Cardiac muscle cell (in vitro differentiated cells and primary cell): ENCODE measurements at regions not wholly inside any gene's neighbourhood (a gene's known extent, or its start where the extent isn't known, plus 50 kb on each side); places are given as distances from the start of the nearest gene placed in this dataset.

Source experiments
- DNase-seq, 2 donors: peaks; one replicate each; pipeline versions ENCODE4 v3.0.0 to v3.0.0-alpha.2; 2010 to 2017; ENCODE audit warnings: low read depth in 1 of 2, low spot score in 1 of 2
- H3K27ac ChIP-seq: fragments of 200-600 bp; sonication (generic); 2 replicates; pipeline ENCODE4 v1.5.1; 2016
- H3K27me3 ChIP-seq: fragments of 200-600 bp; sonication (generic); 2 replicates; pipeline ENCODE4 v1.6.0; 2016; ENCODE audit warnings: control low read depth
- H3K36me3 ChIP-seq: fragments of 200-600 bp; sonication (generic); 2 replicates; pipeline ENCODE4 v1.5.1; 2016; ENCODE audit warnings: control low read depth
- H3K4me1 ChIP-seq: fragments of 200-600 bp; sonication (generic); 2 replicates; pipeline ENCODE4 v1.8.1; 2017; ENCODE audit warnings: low read depth, mild to moderate bottlenecking, mixed run types
- H3K4me3 ChIP-seq: fragments of 200-600 bp; sonication (generic); 2 replicates; pipeline ENCODE4 v1.5.1; 2016; ENCODE audit warnings: mild to moderate bottlenecking
- H3K9me3 ChIP-seq: fragments of 200-600 bp; sonication (generic); 2 replicates; pipeline ENCODE4 v1.5.1; 2017; ENCODE audit warnings: low read depth, mild to moderate bottlenecking, control low read depth
- TF ChIP-seq, protein P1 (sequence below): IDR thresholded peaks from 2 replicates; pipeline ENCODE4 v1.5.1; 2012; ENCODE audit warnings: low read depth, mild to moderate bottlenecking, low read length

DNA sequence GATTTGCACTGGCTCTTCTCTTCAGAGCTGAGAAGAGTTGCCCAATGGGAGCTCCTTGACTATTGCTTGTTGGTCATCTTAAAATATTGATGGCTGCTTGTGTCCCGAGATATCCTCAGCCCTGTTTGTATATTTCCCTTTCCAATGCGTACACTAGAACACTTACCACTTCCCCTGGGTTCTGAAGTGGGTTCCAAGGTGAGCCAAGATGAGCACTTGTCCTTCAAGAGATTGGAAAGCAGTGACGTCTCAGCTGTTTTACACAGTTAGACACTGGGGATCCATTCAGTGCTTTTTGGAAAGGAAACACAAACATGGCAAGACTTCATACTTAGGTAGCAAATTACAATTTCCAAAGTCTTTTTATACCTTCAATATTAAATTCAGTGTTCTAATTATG is 716.4 kb upstream of the CITED2 start:
- H3K9me3 ChIP-seq: no peaks in the 10 kb centered on the region
- H3K36me3 ChIP-seq: no peaks in the 10 kb centered on the region
- DNase-seq: no peak
- no peaks in the 10 kb centered on the region for H3K4me1 ChIP-seq
- H3K27ac ChIP-seq: no peak overlapping the region
- TF ChIP-seq, protein P1, sequence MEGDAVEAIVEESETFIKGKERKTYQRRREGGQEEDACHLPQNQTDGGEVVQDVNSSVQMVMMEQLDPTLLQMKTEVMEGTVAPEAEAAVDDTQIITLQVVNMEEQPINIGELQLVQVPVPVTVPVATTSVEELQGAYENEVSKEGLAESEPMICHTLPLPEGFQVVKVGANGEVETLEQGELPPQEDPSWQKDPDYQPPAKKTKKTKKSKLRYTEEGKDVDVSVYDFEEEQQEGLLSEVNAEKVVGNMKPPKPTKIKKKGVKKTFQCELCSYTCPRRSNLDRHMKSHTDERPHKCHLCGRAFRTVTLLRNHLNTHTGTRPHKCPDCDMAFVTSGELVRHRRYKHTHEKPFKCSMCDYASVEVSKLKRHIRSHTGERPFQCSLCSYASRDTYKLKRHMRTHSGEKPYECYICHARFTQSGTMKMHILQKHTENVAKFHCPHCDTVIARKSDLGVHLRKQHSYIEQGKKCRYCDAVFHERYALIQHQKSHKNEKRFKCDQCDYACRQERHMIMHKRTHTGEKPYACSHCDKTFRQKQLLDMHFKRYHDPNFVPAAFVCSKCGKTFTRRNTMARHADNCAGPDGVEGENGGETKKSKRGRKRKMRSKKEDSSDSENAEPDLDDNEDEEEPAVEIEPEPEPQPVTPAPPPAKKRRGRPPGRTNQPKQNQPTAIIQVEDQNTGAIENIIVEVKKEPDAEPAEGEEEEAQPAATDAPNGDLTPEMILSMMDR: no peak
- H3K4me3 ChIP-seq: no peak overlapping the region
- H3K27me3 ChIP-seq: no peaks in the 10 kb centered on the region

- H3K9me3 ChIP-seq: no peaks in the 10 kb centered on the region
- no peaks in the 10 kb centered on the region for H3K36me3 ChIP-seq
- H3K4me3 ChIP-seq: no peak overlapping the region
- no peaks in the 10 kb centered on the region for H3K27me3 ChIP-seq
- peaks cover 8% of the 10 kb centered on the region for H3K4me1 ChIP-seq
- TF ChIP-seq, protein P1: no peak
- H3K27ac ChIP-seq: no peak overlapping the region
- no peak for DNase-seq
Observed at GRCh38 chr6:140083375-140083774, 708.9 kb upstream of the CITED2 start.

GRCh38 chr6:140082867-140083297 is 708.4 kb upstream of the CITED2 start:
- Histone ChIP-seq H3K27me3 (no peaks in the 10 kb centered on the region), H3K27ac (no peak overlapping the region), H3K36me3 (no peaks in the 10 kb centered on the region), H3K4me3 (no peak overlapping the region), H3K4me1 (peaks cover 8% of the 10 kb centered on the region), H3K9me3 (no peaks in the 10 kb centered on the region)
- peak in 1 of 2 donors; percentile 82 for DNase-seq
- TF ChIP-seq, protein P1: no peak

DNA sequence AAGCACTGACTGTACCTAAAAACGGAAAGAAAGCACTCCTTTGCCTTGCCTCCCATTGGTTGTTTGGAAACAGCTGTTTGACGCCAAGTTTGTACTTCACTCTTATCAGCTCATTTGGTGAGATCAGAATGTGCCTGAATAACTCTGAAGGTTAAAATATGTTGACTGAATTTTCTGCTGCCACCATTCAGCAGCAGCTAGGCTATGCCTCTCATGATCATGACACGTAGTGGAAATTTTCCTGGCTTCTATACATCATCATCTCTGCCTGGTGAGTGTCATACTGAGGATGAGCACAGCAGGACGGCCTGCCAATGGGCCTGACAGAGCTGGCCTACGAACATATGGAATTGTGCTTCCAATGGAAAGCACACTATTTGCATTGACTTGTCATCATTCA is 704.9 kb upstream of the CITED2 start:
- Histone ChIP-seq H3K27ac (no peak overlapping the region), H3K4me3 (no peak overlapping the region), H3K4me1 (peaks cover 8% of the 10 kb centered on the region), H3K27me3 (no peaks in the 10 kb centered on the region), H3K36me3 (no peaks in the 10 kb centered on the region), H3K9me3 (no peaks in the 10 kb centered on the region)
- TF ChIP-seq, protein P1: no peak
- peak in 1 of 2 donors; percentile 98 for DNase-seq

DNA sequence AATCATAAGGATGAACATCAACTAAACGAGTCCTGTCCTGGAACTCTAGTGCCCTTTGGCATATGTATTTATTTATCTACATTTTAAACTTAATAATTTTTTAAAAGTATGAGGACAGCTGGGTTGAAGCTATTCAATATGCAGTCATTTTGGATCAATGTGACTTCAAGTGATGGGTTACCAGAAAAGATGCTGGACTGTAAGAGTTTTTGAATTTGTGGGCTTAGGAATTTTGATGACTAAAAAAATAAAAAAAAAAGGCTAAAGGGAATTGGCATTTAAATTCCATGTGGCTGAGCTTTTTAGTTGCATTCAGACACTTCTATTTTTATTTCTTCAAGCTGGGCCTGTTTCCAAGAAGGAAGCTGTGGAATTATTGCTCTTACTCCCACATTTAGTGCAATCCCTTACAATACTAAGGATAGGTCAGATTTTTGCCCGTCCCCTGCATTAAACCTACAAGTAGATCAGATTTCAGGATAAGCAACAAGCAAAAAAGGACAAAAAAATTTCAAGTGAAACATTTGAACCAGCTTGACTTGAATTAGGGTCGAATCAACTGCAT is 704.2 kb upstream of the CITED2 start:
- Histone ChIP-seq H3K27ac (no peak overlapping the region), H3K27me3 (no peaks in the 10 kb centered on the region), H3K4me1 (peaks cover 5% of the 10 kb centered on the region), H3K9me3 (no peaks in the 10 kb centered on the region), H3K4me3 (no peak overlapping the region), H3K36me3 (no peaks in the 10 kb centered on the region)
- DNase-seq: peak in 1 of 2 donors; percentile 96
- TF ChIP-seq, protein P1: no peak
